CD4-positive, alpha-beta T cell treated with Interleukin-17A for 1 hour (primary cell): ENCODE measurements at regions not wholly inside any gene's neighbourhood (a gene's known extent, or its start where the extent isn't known, plus 50 kb on each side); places are given as distances from the start of the nearest gene placed in this dataset.

Experiments
- DNase-seq: peaks from one replicate; pipeline ENCODE4 v3.0.0-alpha.2; 2020

DNA sequence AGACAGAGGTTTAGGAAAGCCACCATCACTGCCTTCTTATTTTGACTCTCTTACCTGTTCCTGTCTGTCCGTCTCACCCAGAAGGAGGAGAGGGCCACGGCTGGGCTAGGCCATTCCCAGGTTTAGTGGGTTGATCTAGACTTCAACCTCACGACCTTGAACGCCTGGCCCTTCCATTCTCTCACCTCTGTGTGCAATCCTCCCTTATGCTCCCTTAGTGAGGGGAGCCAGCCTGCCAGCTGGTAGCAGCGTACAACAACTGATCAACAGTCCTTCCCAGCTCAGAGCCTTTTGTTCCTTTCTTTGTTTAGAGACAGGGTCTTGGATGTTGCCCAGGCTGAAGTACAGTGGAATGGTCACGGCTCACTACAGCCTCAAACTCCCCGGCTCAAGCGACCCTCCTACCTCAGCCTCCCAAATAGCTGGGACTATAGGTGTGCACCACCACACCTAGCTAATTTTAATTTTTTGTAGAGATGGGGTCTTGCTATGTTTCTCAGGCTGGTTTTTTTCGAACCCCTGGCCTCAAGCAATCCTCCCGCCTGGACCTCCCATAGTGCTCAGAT, 123.9 kb downstream of the ZNF664 start:
- no peak for DNase-seq

GRCh38 chr12:124097701-124098100, 124.7 kb downstream of the ZNF664 start:
- DNase-seq, result no peak

GRCh38 chr12:124098101-124098757, 125.2 kb downstream of the ZNF664 start:
- DNase-seq, result no peak

- DNase-seq, result no peak
Observed at GRCh38 chr12:124098887-124099286, 125.9 kb downstream of the ZNF664 start.

- no peak for DNase-seq
Observed at GRCh38 chr12:124099661-124100060, 126.6 kb downstream of the ZNF664 start.

- DNase-seq, result no peak
Observed at GRCh38 chr12:124100572-124101178, 127.7 kb downstream of the ZNF664 start.

DNA sequence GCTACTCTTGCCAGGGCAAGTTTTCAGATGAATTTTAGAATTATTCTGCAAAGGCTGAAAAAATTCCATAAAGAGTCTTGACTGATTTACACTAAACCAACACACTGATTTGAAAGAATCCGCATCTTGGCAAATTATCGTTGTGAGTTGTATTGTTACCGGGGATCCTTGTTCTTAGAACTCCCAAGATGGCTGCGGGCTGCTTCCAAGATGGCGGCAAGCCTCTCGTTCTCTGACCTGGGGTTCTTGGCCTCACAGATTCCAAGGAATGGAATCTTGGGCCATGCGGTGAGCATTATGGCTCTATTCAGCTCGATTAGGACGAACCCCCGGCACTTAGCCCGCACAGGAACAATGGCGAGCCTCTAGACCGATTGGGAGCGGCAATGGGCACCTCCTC, 132.5 kb downstream of the ZNF664 start:
- no peak for DNase-seq

DNA sequence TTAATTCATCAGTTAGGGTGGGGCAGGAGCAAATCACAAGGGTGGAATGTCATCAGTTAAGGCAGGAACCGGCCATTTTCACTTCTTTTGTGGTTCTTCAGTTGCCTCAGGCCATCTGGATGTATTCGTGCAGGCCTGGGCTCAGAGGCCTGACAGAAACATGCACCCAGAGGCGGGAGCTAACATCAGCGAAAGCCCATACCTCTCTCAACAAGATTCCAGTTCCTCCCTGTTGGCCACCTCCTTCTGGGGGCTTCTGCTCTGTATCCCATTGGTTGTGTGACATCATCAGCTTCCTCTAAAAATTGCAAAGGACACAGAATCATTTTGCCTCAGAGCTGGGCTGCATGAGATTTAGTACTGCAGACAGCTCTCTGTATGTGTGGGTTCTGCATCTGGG, 134.3 kb downstream of the ZNF664 start:
- no peak for DNase-seq

DNA sequence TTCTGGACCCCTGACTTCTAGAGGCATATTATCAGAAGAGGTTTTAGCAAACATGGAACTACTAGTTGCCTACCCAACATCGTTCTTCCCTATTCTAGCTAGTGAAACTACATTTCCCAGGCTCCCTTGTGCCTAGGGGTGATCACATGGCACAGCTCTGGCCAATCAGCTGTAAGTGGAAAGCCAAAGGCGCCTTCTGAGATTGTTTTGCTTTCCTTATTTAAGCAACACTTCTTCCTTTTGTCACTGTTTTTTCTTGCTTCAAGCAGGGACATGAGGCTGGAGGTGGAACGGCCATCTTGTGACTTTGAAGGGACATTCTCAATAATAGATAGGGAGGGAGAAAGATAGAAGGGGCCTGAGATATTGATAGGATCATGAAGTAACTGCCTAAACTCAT, 136.7 kb downstream of the ZNF664 start:
- peak; percentile 21 for DNase-seq

- no peak for DNase-seq
Observed at GRCh38 chr12:124110372-124110883, 137.4 kb downstream of the ZNF664 start.

DNA sequence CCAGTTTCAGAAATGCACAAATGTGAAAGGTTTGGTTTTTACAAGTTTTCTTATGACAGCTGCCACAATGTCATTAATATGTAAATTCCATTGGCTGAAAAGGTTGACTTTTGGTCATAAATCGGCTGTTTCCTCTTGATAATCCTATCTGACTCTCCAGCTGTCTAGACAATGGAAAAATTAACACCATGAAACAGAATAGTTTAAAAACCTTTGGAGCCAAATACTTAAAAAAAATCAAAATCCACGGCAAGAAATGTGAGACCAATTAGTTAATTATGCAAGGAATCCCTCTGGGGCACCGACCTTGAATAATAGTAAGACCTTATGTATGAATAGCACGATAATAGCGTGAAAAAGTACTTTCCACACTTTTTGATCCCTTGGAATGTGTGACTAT, 138.0 kb downstream of the ZNF664 start:
- DNase-seq, result no peak

- no peak for DNase-seq
Observed at GRCh38 chr12:124114316-124114715, 141.3 kb downstream of the ZNF664 start.

DNA sequence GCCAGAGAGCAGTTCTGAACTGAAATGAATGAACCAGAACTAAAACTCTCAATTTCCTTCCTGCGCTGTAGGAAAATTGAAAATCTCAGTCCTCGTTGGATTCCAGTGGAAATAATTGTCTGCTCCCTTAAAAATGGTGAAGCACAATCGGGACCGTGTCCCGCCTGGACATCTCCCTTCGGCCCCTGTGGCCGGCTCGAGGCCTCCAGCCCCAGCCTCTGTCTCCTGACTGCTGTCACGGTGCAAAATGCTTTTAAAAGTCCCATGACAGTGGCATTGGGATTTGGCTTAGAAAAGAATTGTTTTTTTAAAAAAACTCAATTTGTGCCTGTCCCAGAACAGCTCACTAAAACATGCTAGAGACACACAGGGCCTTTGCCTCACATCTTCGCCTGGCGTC, 142.5 kb downstream of the ZNF664 start:
- DNase-seq, result no peak

DNA sequence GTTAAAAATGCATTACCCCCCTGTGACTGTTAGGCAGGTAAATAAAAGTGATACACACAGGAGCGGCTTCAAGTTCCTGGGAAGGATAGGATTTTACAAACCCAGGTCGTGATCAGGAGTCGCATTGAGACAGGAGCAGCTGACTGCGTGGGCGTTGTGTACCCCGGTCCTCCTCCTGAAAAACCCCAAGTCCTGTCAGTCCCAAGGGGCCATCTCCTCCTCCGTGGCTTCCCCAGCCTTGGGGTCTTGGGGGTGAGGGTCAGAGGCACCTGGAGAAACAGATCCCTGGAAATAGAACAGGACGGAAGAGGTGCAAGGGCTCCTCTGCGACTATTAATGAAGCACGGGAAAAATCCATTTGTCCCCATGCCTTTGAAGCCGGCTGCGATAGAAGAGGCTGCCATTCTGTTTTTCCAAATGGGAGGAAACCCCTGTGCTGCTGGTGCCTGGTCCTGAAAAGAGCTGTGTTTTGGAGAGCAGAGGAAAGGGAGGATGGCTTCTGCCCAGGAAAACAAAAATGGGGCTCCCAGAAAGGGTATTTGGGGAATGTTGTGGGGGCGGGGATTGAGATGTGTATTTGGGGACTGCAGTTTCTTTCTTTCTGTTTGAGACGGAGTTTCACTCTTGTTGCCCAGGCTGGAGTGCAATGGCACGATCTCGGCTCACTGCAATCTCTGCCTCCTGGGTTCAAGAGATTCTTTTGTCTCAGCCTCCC, 143.1 kb downstream of the ZNF664 start:
- no peak for DNase-seq

DNA sequence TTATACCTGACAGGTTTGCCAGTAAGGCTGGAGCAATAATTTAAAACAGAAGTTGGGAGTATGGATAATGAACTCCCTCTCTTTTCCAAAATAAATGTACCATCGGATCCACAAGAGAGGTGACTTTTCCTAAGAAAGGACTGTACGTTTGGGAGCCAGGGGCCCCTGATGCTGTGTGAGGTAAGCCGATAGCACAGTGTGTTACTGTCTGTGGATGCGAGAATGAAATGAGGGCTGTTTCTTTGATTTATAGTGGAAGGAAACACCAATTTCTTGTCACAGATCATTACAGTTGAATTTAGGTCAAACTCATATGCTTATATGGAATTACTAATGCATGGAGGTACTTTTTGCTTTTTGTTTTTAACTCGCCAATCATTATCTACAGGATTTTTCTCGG, 147.7 kb downstream of the ZNF664 start:
- DNase-seq, result no peak

DNA sequence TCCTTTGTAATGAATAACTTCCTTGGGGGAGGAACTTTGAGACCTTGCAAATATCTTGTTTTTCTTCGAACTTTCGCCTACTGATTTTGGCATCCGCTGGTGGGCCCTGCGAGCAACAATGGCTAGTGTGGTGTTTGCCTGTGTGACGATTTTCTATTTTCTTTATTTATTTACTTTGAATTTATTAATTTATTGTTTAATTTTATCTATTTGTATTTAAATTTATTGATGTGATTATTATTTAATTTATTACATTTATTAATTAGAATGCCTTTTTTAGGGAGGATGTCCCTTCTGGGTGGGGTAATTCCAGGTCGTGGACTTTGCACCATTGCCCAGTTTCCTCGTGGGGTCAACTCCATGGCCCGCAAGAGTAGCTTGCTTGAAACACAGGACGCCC, 149.7 kb downstream of the ZNF664 start:
- no peak for DNase-seq

DNA sequence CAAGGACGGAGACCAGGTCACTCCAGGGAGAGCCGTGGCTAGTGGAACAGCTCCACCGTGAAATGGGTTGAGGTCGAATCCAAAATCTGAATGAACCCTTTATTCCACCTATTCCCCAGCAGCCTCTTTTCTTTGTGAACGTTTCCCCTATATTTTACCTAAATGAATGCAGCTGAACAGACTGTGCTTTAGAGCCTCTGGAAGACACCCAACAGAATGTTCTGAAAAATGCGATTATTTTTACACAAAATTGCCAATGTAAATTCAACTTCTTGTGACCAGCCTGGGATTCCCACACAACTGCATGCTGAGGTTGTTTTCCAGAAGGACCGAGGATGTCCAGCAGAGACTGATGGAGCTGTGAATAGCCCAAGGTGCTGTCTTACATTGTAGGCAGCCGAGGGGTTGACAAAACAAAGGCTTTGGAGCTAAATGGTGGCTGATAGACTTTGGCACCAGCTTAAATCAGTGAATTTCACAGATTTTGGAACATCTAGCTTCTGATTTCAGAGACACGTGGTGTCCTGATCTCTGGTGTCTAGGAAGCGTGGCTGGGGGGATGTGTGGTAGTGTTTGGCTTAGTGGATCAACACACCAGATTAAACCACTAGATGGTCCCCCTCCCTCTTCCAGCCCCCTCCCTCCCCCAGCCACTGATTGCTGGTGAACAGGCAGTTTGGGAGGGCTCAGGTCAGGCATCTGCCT, 150.4 kb downstream of the ZNF664 start:
- no peak for DNase-seq

- DNase-seq, result no peak
Observed at GRCh38 chr12:124125203-124125871, 152.3 kb downstream of the ZNF664 start.

- DNase-seq, result no peak
Observed at GRCh38 chr12:124126950-124127655, 154.1 kb downstream of the ZNF664 start.

DNA sequence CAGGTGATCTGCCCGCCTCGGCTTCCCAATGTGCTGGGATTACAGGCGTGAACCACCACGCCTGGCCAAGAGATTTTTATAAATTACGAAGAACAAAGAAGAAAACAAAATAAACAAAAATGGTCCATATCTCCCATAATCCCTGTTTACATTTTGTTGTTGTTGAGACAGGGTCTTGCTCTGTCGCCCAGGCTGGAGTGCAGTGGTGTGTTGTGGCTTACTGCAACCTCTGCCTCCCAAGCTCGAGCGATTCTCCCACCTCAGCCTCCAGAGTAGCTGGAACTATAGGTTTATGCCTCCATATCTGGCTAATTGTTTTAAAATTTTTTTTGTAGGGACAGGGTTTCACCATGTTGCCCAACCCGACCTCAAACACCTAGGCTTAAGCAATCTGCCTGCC, 156.1 kb downstream of the ZNF664 start:
- no peak for DNase-seq

GRCh38 chr12:124130691-124131591, 157.9 kb downstream of the ZNF664 start:
- DNase-seq, result no peak
